ENCODE measurements at regions not wholly inside any gene's neighbourhood (a gene's known extent, or its start where the extent isn't known, plus 50 kb on each side); places are given as distances from the start of the nearest gene placed in this dataset.

DNA sequence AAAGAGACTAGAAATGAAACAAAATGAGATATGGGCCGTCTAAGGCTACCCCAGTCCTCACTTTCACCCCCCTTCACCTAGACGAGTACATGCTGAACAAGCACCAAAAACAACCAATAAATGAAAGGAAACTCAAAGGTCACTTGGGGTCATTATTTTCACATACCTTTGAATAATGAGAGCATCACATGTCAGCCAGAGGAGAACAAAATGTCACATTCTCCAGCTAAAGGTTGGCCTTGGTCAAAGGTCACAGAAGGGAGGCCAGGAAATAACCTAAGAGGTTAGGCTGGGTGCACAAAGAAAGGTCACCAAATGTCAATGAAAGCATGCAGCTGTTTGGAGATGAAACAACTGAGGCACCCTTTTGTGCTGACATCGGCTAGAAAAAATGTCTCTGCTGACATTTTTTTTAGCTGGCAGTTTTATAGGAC lies 288.7 kb upstream of the USP25 start (continued):
- TF ChIP-seq, protein P1, sequence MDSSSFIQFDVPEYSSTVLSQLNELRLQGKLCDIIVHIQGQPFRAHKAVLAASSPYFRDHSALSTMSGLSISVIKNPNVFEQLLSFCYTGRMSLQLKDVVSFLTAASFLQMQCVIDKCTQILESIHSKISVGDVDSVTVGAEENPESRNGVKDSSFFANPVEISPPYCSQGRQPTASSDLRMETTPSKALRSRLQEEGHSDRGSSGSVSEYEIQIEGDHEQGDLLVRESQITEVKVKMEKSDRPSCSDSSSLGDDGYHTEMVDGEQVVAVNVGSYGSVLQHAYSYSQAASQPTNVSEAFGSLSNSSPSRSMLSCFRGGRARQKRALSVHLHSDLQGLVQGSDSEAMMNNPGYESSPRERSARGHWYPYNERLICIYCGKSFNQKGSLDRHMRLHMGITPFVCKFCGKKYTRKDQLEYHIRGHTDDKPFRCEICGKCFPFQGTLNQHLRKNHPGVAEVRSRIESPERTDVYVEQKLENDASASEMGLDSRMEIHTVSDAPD (CRISPR knock-in tag; IDR thresholded peaks at IDR 0.05): no peak
- peak; percentile 70; the same call in 1 of the 2 replicates for TF ChIP-seq TOE1 (CRISPR knock-in tag; IDR thresholded peaks at IDR 0.05)
- TF ChIP-seq ZNF672 (CRISPR knock-in tag; IDR thresholded peaks at IDR 0.05): no peak
- TF ChIP-seq XRCC5 (optimal IDR thresholded peaks at IDR 0.05; ENCODE audit: low read length): peak; percentile 62
- peak; percentile 98 for TF ChIP-seq POGZ (CRISPR knock-in tag; IDR thresholded peaks at IDR 0.05)
- TF ChIP-seq, protein P2, sequence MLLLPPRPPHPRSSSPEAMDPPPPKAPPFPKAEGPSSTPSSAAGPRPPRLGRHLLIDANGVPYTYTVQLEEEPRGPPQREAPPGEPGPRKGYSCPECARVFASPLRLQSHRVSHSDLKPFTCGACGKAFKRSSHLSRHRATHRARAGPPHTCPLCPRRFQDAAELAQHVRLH (CRISPR knock-in tag; IDR thresholded peaks at IDR 0.05; ENCODE audit: borderline replicate concordance, low read depth): peak; percentile 38; the same call in 1 of the 2 replicates
- no peak for TF ChIP-seq ATRX (CRISPR knock-in tag; IDR thresholded peaks at IDR 0.05; ENCODE audit: borderline replicate concordance)
- TF ChIP-seq ZKSCAN5 (CRISPR knock-in tag; IDR thresholded peaks at IDR 0.05): no peak
- TF ChIP-seq, protein P3, sequence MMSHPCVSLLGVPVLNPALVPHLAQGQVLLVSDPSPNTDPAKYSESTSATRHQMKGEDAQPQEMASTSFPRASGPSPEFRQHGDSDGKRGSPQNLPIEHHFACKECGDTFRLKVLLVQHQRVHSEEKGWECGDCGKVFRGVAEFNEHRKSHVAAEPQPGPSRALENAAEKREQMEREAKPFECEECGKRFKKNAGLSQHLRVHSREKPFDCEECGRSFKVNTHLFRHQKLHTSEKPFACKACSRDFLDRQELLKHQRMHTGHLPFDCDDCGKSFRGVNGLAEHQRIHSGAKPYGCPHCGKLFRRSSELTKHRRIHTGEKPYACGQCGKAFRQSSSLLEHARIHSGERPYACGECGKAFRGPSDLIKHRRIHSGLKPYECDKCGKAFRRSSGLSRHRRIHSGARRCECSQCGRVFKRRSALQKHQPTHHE (CRISPR knock-in tag; IDR thresholded peaks at IDR 0.05; ENCODE audit: borderline replicate concordance): 0 out of 2 replicates have a peak, but pooled peaks have one; percentile 56
- TF ChIP-seq, protein P4, sequence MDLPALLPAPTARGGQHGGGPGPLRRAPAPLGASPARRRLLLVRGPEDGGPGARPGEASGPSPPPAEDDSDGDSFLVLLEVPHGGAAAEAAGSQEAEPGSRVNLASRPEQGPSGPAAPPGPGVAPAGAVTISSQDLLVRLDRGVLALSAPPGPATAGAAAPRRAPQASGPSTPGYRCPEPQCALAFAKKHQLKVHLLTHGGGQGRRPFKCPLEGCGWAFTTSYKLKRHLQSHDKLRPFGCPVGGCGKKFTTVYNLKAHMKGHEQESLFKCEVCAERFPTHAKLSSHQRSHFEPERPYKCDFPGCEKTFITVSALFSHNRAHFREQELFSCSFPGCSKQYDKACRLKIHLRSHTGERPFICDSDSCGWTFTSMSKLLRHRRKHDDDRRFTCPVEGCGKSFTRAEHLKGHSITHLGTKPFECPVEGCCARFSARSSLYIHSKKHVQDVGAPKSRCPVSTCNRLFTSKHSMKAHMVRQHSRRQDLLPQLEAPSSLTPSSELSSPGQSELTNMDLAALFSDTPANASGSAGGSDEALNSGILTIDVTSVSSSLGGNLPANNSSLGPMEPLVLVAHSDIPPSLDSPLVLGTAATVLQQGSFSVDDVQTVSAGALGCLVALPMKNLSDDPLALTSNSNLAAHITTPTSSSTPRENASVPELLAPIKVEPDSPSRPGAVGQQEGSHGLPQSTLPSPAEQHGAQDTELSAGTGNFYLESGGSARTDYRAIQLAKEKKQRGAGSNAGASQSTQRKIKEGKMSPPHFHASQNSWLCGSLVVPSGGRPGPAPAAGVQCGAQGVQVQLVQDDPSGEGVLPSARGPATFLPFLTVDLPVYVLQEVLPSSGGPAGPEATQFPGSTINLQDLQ (CRISPR knock-in tag; IDR thresholded peaks at IDR 0.05): no peak
- TF ChIP-seq ZNF615 (CRISPR knock-in tag; IDR thresholded peaks at IDR 0.05; ENCODE audit: borderline replicate concordance): peak; percentile 90; the same call in 1 of the 2 replicates
- TF ChIP-seq, protein P5, sequence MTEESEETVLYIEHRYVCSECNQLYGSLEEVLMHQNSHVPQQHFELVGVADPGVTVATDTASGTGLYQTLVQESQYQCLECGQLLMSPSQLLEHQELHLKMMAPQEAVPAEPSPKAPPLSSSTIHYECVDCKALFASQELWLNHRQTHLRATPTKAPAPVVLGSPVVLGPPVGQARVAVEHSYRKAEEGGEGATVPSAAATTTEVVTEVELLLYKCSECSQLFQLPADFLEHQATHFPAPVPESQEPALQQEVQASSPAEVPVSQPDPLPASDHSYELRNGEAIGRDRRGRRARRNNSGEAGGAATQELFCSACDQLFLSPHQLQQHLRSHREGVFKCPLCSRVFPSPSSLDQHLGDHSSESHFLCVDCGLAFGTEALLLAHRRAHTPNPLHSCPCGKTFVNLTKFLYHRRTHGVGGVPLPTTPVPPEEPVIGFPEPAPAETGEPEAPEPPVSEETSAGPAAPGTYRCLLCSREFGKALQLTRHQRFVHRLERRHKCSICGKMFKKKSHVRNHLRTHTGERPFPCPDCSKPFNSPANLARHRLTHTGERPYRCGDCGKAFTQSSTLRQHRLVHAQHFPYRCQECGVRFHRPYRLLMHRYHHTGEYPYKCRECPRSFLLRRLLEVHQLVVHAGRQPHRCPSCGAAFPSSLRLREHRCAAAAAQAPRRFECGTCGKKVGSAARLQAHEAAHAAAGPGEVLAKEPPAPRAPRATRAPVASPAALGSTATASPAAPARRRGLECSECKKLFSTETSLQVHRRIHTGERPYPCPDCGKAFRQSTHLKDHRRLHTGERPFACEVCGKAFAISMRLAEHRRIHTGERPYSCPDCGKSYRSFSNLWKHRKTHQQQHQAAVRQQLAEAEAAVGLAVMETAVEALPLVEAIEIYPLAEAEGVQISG (CRISPR knock-in tag; IDR thresholded peaks at IDR 0.05): peak; percentile 79
- TF ChIP-seq, protein P6, sequence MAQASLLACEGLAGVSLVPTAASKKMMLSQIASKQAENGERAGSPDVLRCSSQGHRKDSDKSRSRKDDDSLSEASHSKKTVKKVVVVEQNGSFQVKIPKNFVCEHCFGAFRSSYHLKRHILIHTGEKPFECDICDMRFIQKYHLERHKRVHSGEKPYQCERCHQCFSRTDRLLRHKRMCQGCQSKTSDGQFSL (CRISPR knock-in tag; IDR thresholded peaks at IDR 0.05): no peak
- no peak for TF ChIP-seq AGO1 (IDR thresholded peaks at IDR 0.05; ENCODE audit: low read depth, low read length, poor library complexity, severe bottlenecking)
- TF ChIP-seq, protein P7, sequence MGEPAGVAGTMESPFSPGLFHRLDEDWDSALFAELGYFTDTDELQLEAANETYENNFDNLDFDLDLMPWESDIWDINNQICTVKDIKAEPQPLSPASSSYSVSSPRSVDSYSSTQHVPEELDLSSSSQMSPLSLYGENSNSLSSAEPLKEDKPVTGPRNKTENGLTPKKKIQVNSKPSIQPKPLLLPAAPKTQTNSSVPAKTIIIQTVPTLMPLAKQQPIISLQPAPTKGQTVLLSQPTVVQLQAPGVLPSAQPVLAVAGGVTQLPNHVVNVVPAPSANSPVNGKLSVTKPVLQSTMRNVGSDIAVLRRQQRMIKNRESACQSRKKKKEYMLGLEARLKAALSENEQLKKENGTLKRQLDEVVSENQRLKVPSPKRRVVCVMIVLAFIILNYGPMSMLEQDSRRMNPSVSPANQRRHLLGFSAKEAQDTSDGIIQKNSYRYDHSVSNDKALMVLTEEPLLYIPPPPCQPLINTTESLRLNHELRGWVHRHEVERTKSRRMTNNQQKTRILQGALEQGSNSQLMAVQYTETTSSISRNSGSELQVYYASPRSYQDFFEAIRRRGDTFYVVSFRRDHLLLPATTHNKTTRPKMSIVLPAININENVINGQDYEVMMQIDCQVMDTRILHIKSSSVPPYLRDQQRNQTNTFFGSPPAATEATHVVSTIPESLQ (CRISPR knock-in tag; conservative IDR thresholded peaks at IDR 0.05): no peak
- TF ChIP-seq EHMT2 (IDR thresholded peaks at IDR 0.05; ENCODE audit: borderline replicate concordance, low read depth, low read length): peak; percentile 73; the same call in 1 of the 2 replicates
- TF ChIP-seq HNRNPLL (IDR thresholded peaks at IDR 0.05; ENCODE audit: low read depth, low read length, poor library complexity, severe bottlenecking): no peak
- TF ChIP-seq RORA (CRISPR knock-in tag; IDR thresholded peaks at IDR 0.05): no peak
- 0 out of 2 replicates have a peak, but pooled peaks have one; percentile 48 for TF ChIP-seq TEAD2 (CRISPR knock-in tag; IDR thresholded peaks at IDR 0.05)
